ENCODE measurements at regions not wholly inside any gene's neighbourhood (a gene's known extent, or its start where the extent isn't known, plus 50 kb on each side); places are given as distances from the start of the nearest gene placed in this dataset.

GRCh38 chr1:87180682-87181081 is 148.0 kb upstream of the LMO4 start:
- no peak for DNase-seq
- Mint-ChIP-seq H3K36me3 (no peaks in the 10 kb centered on the region), H3K9me3 (no peaks in the 10 kb centered on the region), H3K27me3 (peaks cover 15 to 32% of the 10 kb centered on the region in 2 donors), H3K4me3 (no peak overlapping the region), H3K4me1 (peaks cover 13 to 14% of the 10 kb centered on the region in 2 donors), H3K27ac (no peak overlapping the region)
- ATAC-seq (replicated peaks): no peak

- Mint-ChIP-seq H3K27ac (no peak overlapping the region), H3K27me3 (peaks cover 16 to 28% of the 10 kb centered on the region in 2 donors), H3K4me1 (peaks cover 0 to 1% of the 10 kb centered on the region in 2 donors), H3K4me3 (no peak overlapping the region), H3K36me3 (no peaks in the 10 kb centered on the region), H3K9me3 (no peaks in the 10 kb centered on the region)
- ATAC-seq (replicated peaks) (no peak), DNase-seq (no peak)
Observed at GRCh38 chr1:87182611-87183010, 146.1 kb upstream of the LMO4 start.

GRCh38 chr1:87185077-87185476 is 143.6 kb upstream of the LMO4 start:
- no peaks in the 10 kb centered on the region for H3K9me3 Mint-ChIP-seq
- no peak overlapping the region for H3K27ac Mint-ChIP-seq
- H3K36me3 Mint-ChIP-seq: no peaks in the 10 kb centered on the region
- ATAC-seq (replicated peaks): no peak
- DNase-seq: no peak
- no peaks in the 10 kb centered on the region for H3K4me1 Mint-ChIP-seq
- H3K4me3 Mint-ChIP-seq: no peak overlapping the region
- peaks cover 12 to 28% of the 10 kb centered on the region in 2 donors for H3K27me3 Mint-ChIP-seq

GRCh38 chr1:87186346-87186745 is 142.3 kb upstream of the LMO4 start:
- Mint-ChIP-seq H3K9me3 (no peaks in the 10 kb centered on the region), H3K4me1 (no peaks in the 10 kb centered on the region), H3K27me3 (peaks cover 19 to 41% of the 10 kb centered on the region in 2 donors), H3K36me3 (no peaks in the 10 kb centered on the region), H3K4me3 (no peak overlapping the region), H3K27ac (no peak overlapping the region)
- DNase-seq: no peak
- no peak for ATAC-seq (replicated peaks)

- H3K4me1 Mint-ChIP-seq: no peaks in the 10 kb centered on the region
- H3K27me3 Mint-ChIP-seq: peaks cover 20 to 40% of the 10 kb centered on the region in 2 donors
- no peaks in the 10 kb centered on the region for H3K36me3 Mint-ChIP-seq
- no peaks in the 10 kb centered on the region for H3K9me3 Mint-ChIP-seq
- ATAC-seq (replicated peaks): no peak
- H3K27ac Mint-ChIP-seq: no peak overlapping the region
- no peak for DNase-seq
- no peak overlapping the region for H3K4me3 Mint-ChIP-seq
Observed at GRCh38 chr1:87188640-87189039, 140.0 kb upstream of the LMO4 start.

DNA sequence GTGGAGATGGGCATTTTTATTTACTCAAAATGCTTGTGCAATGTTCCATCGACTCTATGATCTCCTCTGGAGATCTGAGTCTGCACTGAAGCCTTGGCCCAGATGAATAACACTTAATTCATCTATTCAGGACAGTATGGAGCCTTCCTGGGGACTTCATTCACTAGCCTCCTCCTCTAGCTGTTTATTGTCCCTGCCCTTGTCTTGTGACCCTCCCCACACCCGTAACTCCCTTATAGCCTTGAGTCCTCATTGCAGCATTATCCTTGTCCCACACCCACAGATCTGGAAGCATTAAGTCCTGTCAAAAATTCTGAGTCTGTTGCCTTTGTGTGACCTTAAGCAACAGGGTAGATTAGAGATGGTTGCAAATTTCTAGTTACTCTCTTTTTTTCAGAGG is 138.3 kb upstream of the LMO4 start:
- no peak for ATAC-seq (replicated peaks)
- Mint-ChIP-seq H3K9me3 (peaks cover 3 to 4% of the 10 kb centered on the region in 2 donors), H3K4me3 (no peak overlapping the region)

GRCh38 chr1:87191646-87192045 is 137.0 kb upstream of the LMO4 start:
- H3K4me3 Mint-ChIP-seq: no peak overlapping the region
- no peaks in the 10 kb centered on the region for H3K4me1 Mint-ChIP-seq
- H3K9me3 Mint-ChIP-seq: peaks cover 4 to 7% of the 10 kb centered on the region in 2 donors
- H3K36me3 Mint-ChIP-seq: peaks cover 0 to 4% of the 10 kb centered on the region in 2 donors
- ATAC-seq (replicated peaks) (no peak), DNase-seq (no peak)
- peaks cover 12 to 28% of the 10 kb centered on the region in 2 donors for H3K27me3 Mint-ChIP-seq
- H3K27ac Mint-ChIP-seq: no peak overlapping the region

More for the DNA sequence above, 138.3 kb upstream of the LMO4 start:
- Mint-ChIP-seq H3K36me3 (peaks cover 0 to 4% of the 10 kb centered on the region in 2 donors), H3K27ac (no peak overlapping the region), H3K27me3 (peaks cover 16 to 28% of the 10 kb centered on the region in 2 donors), H3K4me1 (no peaks in the 10 kb centered on the region)
- no peak for DNase-seq

DNA sequence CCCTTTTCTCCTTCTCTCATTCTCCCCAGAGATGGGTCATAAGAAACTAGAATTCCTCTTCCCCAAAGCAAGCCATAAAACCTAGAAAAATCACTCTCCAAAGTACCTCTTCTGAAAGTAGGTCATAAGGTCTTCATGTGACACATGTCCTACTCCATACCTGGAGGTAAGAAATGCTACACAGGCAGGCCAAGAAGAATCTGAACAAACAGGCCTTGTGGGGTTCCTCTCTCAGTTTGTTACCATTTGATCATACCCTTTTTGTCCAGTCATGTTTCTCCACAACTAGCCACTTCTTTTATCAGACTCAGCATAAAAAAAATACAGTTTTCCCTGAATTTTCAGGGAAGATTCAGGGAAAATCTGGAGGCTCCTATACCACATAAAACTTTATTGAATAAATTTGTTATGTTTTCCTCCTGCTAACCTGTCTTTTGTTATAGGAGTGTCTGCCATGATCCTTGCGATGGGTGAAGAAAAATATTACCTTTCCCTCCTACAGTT is 134.4 kb upstream of the LMO4 start:
- Mint-ChIP-seq H3K4me3 (no peak overlapping the region), H3K27ac (no peak overlapping the region), H3K4me1 (no peaks in the 10 kb centered on the region), H3K9me3 (peaks cover 4 to 7% of the 10 kb centered on the region in 2 donors), H3K27me3 (peaks cover 18 to 23% of the 10 kb centered on the region in 2 donors), H3K36me3 (peaks cover 0 to 4% of the 10 kb centered on the region in 2 donors)
- ATAC-seq (replicated peaks) (no peak), DNase-seq (no peak)

GRCh38 chr1:87194856-87195255 is 133.8 kb upstream of the LMO4 start:
- no peaks in the 10 kb centered on the region for H3K4me1 Mint-ChIP-seq
- ATAC-seq (replicated peaks) (no peak), DNase-seq (no peak)
- peaks cover 4 to 7% of the 10 kb centered on the region in 2 donors for H3K9me3 Mint-ChIP-seq
- H3K27ac Mint-ChIP-seq: no peak overlapping the region
- H3K4me3 Mint-ChIP-seq: no peak overlapping the region
- peaks cover 23 to 27% of the 10 kb centered on the region in 2 donors for H3K27me3 Mint-ChIP-seq
- peaks cover 0 to 4% of the 10 kb centered on the region in 2 donors for H3K36me3 Mint-ChIP-seq

- Mint-ChIP-seq H3K27me3 (peaks cover 27 to 29% of the 10 kb centered on the region in 2 donors), H3K9me3 (peaks cover 4 to 7% of the 10 kb centered on the region in 2 donors), H3K4me1 (peaks cover 4 to 5% of the 10 kb centered on the region in 2 donors), H3K36me3 (peaks cover 0 to 4% of the 10 kb centered on the region in 2 donors), H3K4me3 (no peak overlapping the region), H3K27ac (no peak overlapping the region)
- ATAC-seq (replicated peaks): no peak
- DNase-seq: no peak
Observed at GRCh38 chr1:87196110-87196827, 132.4 kb upstream of the LMO4 start.

GRCh38 chr1:87197156-87197555 is 131.5 kb upstream of the LMO4 start:
- Mint-ChIP-seq H3K4me1 (peaks cover 5 to 7% of the 10 kb centered on the region in 2 donors), H3K4me3 (no peak overlapping the region), H3K9me3 (peaks cover 4 to 7% of the 10 kb centered on the region in 2 donors), H3K27me3 (peaks cover 25 to 32% of the 10 kb centered on the region in 2 donors), H3K36me3 (peaks cover 0 to 4% of the 10 kb centered on the region in 2 donors), H3K27ac (no peak overlapping the region)
- DNase-seq: no peak
- ATAC-seq (replicated peaks): no peak

- peaks cover 4 to 7% of the 10 kb centered on the region in 2 donors for H3K9me3 Mint-ChIP-seq
- H3K36me3 Mint-ChIP-seq: peaks cover 0 to 4% of the 10 kb centered on the region in 2 donors
- peaks cover 26 to 35% of the 10 kb centered on the region in 2 donors for H3K27me3 Mint-ChIP-seq
- H3K27ac Mint-ChIP-seq: no peak overlapping the region
- ATAC-seq (replicated peaks): no peak
- no peak for DNase-seq
- peaks cover 8 to 10% of the 10 kb centered on the region in 2 donors for H3K4me1 Mint-ChIP-seq
- no peak overlapping the region for H3K4me3 Mint-ChIP-seq
Observed at GRCh38 chr1:87197641-87198040, 131.0 kb upstream of the LMO4 start.

- no peak overlapping the region for H3K27ac Mint-ChIP-seq
- no peak for ATAC-seq (replicated peaks)
- H3K9me3 Mint-ChIP-seq: no peaks in the 10 kb centered on the region
- no peak overlapping the region for H3K4me3 Mint-ChIP-seq
- no peak for DNase-seq
- H3K4me1 Mint-ChIP-seq: peaks cover 15 to 19% of the 10 kb centered on the region in 2 donors
- H3K27me3 Mint-ChIP-seq: peaks cover 26 to 40% of the 10 kb centered on the region in 2 donors
- no peaks in the 10 kb centered on the region for H3K36me3 Mint-ChIP-seq
Observed at GRCh38 chr1:87200875-87201638, 127.6 kb upstream of the LMO4 start.

- Mint-ChIP-seq H3K36me3 (no peaks in the 10 kb centered on the region), H3K27ac (no peak overlapping the region), H3K27me3 (peaks cover 26 to 40% of the 10 kb centered on the region in 2 donors), H3K4me3 (no peak overlapping the region), H3K4me1 (peaks cover 15 to 19% of the 10 kb centered on the region in 2 donors), H3K9me3 (no peaks in the 10 kb centered on the region)
- ATAC-seq (replicated peaks) (no peak), DNase-seq (no peak)
Observed at GRCh38 chr1:87201768-87202167, 126.9 kb upstream of the LMO4 start.

All from stimulated activated naive B cell treated with anti-CD40 and anti-IgM and Interleukin-4, amounts not matched to agents 10 μg/mL and 1 μg/mL and 100 μg/mL, for 72 hours (primary cell).